MM.1S (cell line): ENCODE measurements at regions not wholly inside any gene's neighbourhood (a gene's known extent, or its start where the extent isn't known, plus 50 kb on each side); places are given as distances from the start of the nearest gene placed in this dataset.

ENCODE experiments used
- DNase-seq: peaks from one replicate; pipeline ENCODE4 v3.0.0-alpha.2; 2015
- H2AFZ ChIP-seq: fragments of 300-600 bp; sonication (generic); 2 replicates; pipeline ENCODE4 v1.6.0; 2016; ENCODE audit warnings: antibody characterized with exemption, low read length
- H3F3A ChIP-seq: fragments of 300-600 bp; sonication (generic); 2 replicates; pipeline ENCODE4 v1.6.1; 2016; ENCODE audit warnings: mild to moderate bottlenecking, antibody characterized with exemption, low read length, moderate library complexity, mixed read lengths; ENCODE audit not compliant: insufficient read depth
- H3K27ac ChIP-seq: fragments of 300-600 bp; sonication (generic); 2 replicates; pipeline ENCODE4 v1.5.1; 2016; ENCODE audit warnings: mild to moderate bottlenecking, low read length
- H3K27me3 ChIP-seq: fragments of 300-600 bp; sonication (generic); replicated peaks from 2 replicates; pipeline ENCODE4 v1.6.0; 2016; ENCODE audit warnings: low read length; ENCODE audit not compliant: insufficient read depth
- H3K36me3 ChIP-seq: fragments of 300-600 bp; sonication (generic); replicated peaks from 2 replicates; pipeline ENCODE4 v1.6.1; 2016; ENCODE audit warnings: mild to moderate bottlenecking, low read length, mixed read lengths; ENCODE audit not compliant: insufficient read depth
- H3K4me1 ChIP-seq: fragments of 300-600 bp; sonication (generic); 2 replicates; pipeline ENCODE4 v1.6.1; 2016; ENCODE audit warnings: low read length, mixed read lengths
- H3K4me2 ChIP-seq: fragments of 300-600 bp; sonication (generic); 2 replicates; pipeline ENCODE4 v1.6.0; 2016; ENCODE audit warnings: low read depth, low read length
- H3K4me3 ChIP-seq: fragments of 300-600 bp; sonication (generic); 2 replicates; pipeline ENCODE4 v1.5.1; 2016; ENCODE audit warnings: low read length, mixed read lengths
- H3K79me2 ChIP-seq: fragments of 300-600 bp; sonication (generic); 2 replicates; pipeline ENCODE4 v1.6.1; 2016; ENCODE audit warnings: mixed run types, low read length, mixed read lengths
- H3K9ac ChIP-seq: fragments of 300-600 bp; sonication (generic); 2 replicates; pipeline ENCODE4 v1.6.1; 2016; ENCODE audit warnings: low read length, mixed read lengths
- H3K9me2 ChIP-seq: fragments of 300-600 bp; sonication (generic); replicated peaks from 2 replicates; pipeline ENCODE4 v1.6.1; 2016; ENCODE audit warnings: mild to moderate bottlenecking, low read length, mixed read lengths; ENCODE audit not compliant: insufficient read depth
- H3K9me3 ChIP-seq: fragments of 300-600 bp; sonication (generic); replicated peaks from 2 replicates; pipeline ENCODE4 v1.6.1; 2016; ENCODE audit warnings: mild to moderate bottlenecking, low read length, mixed read lengths; ENCODE audit not compliant: insufficient read depth
- H4K20me1 ChIP-seq: fragments of 300-600 bp; sonication (generic); 2 replicates; pipeline ENCODE4 v1.6.1; 2016; ENCODE audit warnings: mild to moderate bottlenecking, low read length, moderate library complexity, mixed read lengths; ENCODE audit not compliant: insufficient read depth
- EZH2 ChIP-seq: fragments of 300-600 bp; sonication (generic); optimal IDR thresholded peaks from 2 replicates; pipeline ENCODE3; 2017; ENCODE audit warnings: low read depth, mild to moderate bottlenecking, antibody characterized with exemption, low read length, mixed read lengths
- EZH2phosphoT487 ChIP-seq: fragments of 300-600 bp; sonication (generic); IDR thresholded peaks from 2 replicates; pipeline ENCODE4 v1.6.1; 2018; ENCODE audit warnings: antibody characterized with exemption, low read length
- TF ChIP-seq, protein P1 (sequence below): fragments of 300-600 bp; sonication (generic); IDR thresholded peaks from 2 replicates; pipeline ENCODE4 v1.5.1; 2016; ENCODE audit warnings: antibody characterized with exemption, low read length, mixed read lengths

DNA sequence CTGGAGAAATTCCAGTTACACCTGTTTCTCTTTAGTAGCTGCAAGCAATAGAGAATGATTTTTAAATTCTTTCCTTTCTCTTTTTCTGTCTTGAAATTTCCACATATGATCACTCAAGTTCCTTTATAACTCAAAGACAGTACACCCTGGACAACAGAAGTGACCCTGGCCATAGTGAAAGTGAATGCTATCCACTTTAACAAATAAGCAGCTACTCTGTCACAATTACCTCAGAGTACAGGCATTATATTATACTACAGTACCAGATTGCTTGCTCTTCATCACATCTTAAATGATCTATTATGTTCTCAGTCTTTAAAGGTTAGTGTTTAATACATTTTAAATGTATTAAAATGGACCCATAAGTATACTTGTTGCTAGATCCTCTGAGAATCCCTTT, 136.2 kb downstream of the KLF12 start:
- Histone ChIP-seq H2AFZ (no peak overlapping the region), H3K9me2 (no peaks in the 10 kb centered on the region), H3K4me1 (0 out of 2 replicates have a peak, but pooled peaks cover 3% of the 10 kb centered on the region), H3K79me2 (peaks cover 19% of the 10 kb centered on the region), H3K4me2 (no peak overlapping the region), H3K9ac (no peak overlapping the region), H4K20me1 (no peaks in the 10 kb centered on the region), H3K36me3 (no peaks in the 10 kb centered on the region), H3K4me3 (no peak overlapping the region), H3K9me3 (no peaks in the 10 kb centered on the region), H3K27ac (no peak overlapping the region), H3F3A (no peaks in the 10 kb centered on the region), H3K27me3 (no peaks in the 10 kb centered on the region)
- TF ChIP-seq EZH2 (no peak), EZH2phosphoT487 (no peak)
- TF ChIP-seq, protein P1, sequence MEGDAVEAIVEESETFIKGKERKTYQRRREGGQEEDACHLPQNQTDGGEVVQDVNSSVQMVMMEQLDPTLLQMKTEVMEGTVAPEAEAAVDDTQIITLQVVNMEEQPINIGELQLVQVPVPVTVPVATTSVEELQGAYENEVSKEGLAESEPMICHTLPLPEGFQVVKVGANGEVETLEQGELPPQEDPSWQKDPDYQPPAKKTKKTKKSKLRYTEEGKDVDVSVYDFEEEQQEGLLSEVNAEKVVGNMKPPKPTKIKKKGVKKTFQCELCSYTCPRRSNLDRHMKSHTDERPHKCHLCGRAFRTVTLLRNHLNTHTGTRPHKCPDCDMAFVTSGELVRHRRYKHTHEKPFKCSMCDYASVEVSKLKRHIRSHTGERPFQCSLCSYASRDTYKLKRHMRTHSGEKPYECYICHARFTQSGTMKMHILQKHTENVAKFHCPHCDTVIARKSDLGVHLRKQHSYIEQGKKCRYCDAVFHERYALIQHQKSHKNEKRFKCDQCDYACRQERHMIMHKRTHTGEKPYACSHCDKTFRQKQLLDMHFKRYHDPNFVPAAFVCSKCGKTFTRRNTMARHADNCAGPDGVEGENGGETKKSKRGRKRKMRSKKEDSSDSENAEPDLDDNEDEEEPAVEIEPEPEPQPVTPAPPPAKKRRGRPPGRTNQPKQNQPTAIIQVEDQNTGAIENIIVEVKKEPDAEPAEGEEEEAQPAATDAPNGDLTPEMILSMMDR: no peak
- no peak for DNase-seq

DNA sequence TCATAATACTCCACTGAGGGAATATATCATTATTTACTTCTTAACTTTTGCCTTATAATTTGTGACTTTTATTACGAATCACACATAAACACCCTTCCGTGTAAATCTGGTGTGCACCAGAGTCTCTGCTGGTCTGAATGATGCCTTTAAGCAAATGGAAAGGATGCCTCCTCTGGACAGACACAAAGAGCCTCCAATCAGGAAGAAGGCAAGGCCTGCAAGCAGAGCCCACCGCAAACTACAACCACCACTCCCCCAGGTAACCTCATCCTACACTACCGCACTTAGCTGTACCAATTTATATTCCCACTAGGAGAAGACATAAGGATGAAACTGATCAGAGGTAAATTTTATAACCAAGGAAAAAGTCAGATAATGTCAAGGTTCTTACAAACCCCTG, 137.6 kb downstream of the KLF12 start:
- Histone ChIP-seq H3K27me3 (no peaks in the 10 kb centered on the region), H3K79me2 (peaks cover 19% of the 10 kb centered on the region), H3K9ac (no peak overlapping the region), H3K4me1 (0 out of 2 replicates have a peak, but pooled peaks cover 3% of the 10 kb centered on the region), H3K9me2 (no peaks in the 10 kb centered on the region), H3F3A (no peaks in the 10 kb centered on the region), H3K36me3 (no peaks in the 10 kb centered on the region), H3K4me2 (no peak overlapping the region), H2AFZ (no peak overlapping the region), H3K9me3 (no peaks in the 10 kb centered on the region), H4K20me1 (no peaks in the 10 kb centered on the region), H3K27ac (no peak overlapping the region), H3K4me3 (no peak overlapping the region)
- TF ChIP-seq EZH2phosphoT487 (no peak), EZH2 (no peak)
- TF ChIP-seq, protein P1: no peak
- DNase-seq: no peak

DNA sequence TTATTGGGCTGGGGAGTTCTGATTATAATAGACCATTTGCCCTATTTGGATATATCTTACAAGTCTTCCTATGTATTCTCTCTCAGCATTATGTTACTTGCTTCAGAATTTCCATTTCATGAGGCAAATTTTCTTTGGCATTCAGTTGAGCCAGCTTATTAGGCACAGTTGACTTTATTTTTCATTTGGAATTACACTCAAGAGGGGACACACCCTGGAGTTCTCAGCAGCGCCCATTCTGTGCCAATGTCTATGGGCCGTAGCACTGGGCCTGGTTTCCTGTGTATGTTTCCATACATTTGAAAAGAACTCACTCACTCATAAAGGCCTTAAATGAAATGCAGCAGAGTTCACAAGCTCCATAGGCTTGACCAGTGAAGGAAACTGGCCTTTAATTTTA, 138.5 kb downstream of the KLF12 start:
- Histone ChIP-seq H3K9ac (no peak overlapping the region), H3K27ac (no peak overlapping the region), H3K9me2 (no peaks in the 10 kb centered on the region), H3K4me2 (no peak overlapping the region), H3K4me3 (no peak overlapping the region), H3K27me3 (no peaks in the 10 kb centered on the region), H3K9me3 (no peaks in the 10 kb centered on the region), H3K4me1 (0 out of 2 replicates have a peak, but pooled peaks cover 3% of the 10 kb centered on the region), H3F3A (no peaks in the 10 kb centered on the region), H3K36me3 (no peaks in the 10 kb centered on the region), H4K20me1 (no peaks in the 10 kb centered on the region), H3K79me2 (peaks cover 19% of the 10 kb centered on the region), H2AFZ (no peak overlapping the region)
- TF ChIP-seq EZH2phosphoT487 (no peak), EZH2 (no peak)
- TF ChIP-seq, protein P1: no peak
- no peak for DNase-seq
